Esophagus squamous epithelium (tissue), 4 donors: ENCODE measurements at regions not wholly inside any gene's neighbourhood (a gene's known extent, or its start where the extent isn't known, plus 50 kb on each side); places are given as distances from the start of the nearest gene placed in this dataset.

Experiments used
- CTCF ChIP-seq, 6 experiments: fragments of 450-650 bp in 4 of 6; fragments of 200-600 bp in 2 of 6; sonication (generic) in 2 of 6; IDR thresholded peaks; one replicate each; pipeline ENCODE4 v1.5.1; 2016 to 2019; ENCODE audit warnings: antibody characterized with exemption in 6 of 6, mild to moderate bottlenecking in 4 of 6, moderate library complexity in 4 of 6
- POLR2A ChIP-seq, 4 donors: fragments of 450-650 bp; IDR thresholded peaks; one replicate each; pipeline ENCODE4 v1.6.1; 2017; ENCODE audit warnings: antibody characterized with exemption in 4 of 4, mild to moderate bottlenecking in 4 of 4, moderate library complexity in 3 of 4

- no peak for TF ChIP-seq CTCF (IDR thresholded peaks at IDR 0.05)
- TF ChIP-seq POLR2A (IDR thresholded peaks at IDR 0.05), result no peak
Measured at GRCh38 chr6:77362055-77362454, 101.2 kb downstream of the HTR1B start.
